T-helper 1 cell treated with Interleukin-12 subunit alpha and Interleukin-12 subunit beta and Interleukin-4 antibody, amounts not matched to agents 30 μg/mL and 1 μg/mL, for 36 hours (primary cell): ENCODE measurements at regions not wholly inside any gene's neighbourhood (a gene's known extent, or its start where the extent isn't known, plus 50 kb on each side); places are given as distances from the start of the nearest gene placed in this dataset.

Source experiments
- H3K27ac Mint-ChIP-seq: one replicate; pipeline ENCODE4 v1.8.0; 2021; ENCODE audit warnings: mild to moderate bottlenecking, mixed read lengths
- H3K27me3 Mint-ChIP-seq: one replicate; pipeline ENCODE4 v1.8.0; 2021; ENCODE audit warnings: low read depth, mixed read lengths
- H3K36me3 Mint-ChIP-seq: one replicate; pipeline ENCODE4 v1.8.0; 2021; ENCODE audit warnings: low read depth, mixed read lengths
- H3K4me1 Mint-ChIP-seq: one replicate; pipeline ENCODE4 v1.8.0; 2021; ENCODE audit warnings: low read depth, mixed read lengths
- H3K4me3 Mint-ChIP-seq: one replicate; pipeline ENCODE4 v1.8.0; 2021; ENCODE audit warnings: mild to moderate bottlenecking, moderate library complexity, mixed read lengths
- H3K9me3 Mint-ChIP-seq: one replicate; pipeline ENCODE4 v1.8.0; 2021; ENCODE audit warnings: mixed read lengths

DNA sequence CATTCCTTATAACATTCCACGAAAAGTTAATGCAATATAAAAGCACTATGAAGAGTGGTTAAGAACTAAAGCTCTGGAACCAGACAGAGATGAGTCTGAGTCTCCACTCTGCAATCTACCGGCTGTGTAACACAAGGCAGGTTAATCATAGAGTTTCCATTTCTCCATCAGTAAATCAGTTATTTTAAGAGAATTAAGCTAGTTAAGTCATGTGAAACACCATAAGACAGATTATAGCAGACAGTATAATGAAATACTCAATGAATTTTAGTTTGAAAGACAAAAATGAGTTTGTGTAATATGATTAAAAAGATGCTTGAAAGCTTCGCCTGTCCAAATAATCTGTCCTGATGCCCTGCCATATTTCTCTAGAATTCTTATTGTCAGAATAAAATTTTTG is 282.6 kb upstream of the ACTRT1 start:
- H3K27ac Mint-ChIP-seq, result no peak overlapping the region
- no peaks in the 10 kb centered on the region for H3K9me3 Mint-ChIP-seq
- no peak overlapping the region for H3K4me3 Mint-ChIP-seq
- H3K36me3 Mint-ChIP-seq, result no peaks in the 10 kb centered on the region
- H3K4me1 Mint-ChIP-seq, result no peaks in the 10 kb centered on the region
- H3K27me3 Mint-ChIP-seq, result no peaks in the 10 kb centered on the region

DNA sequence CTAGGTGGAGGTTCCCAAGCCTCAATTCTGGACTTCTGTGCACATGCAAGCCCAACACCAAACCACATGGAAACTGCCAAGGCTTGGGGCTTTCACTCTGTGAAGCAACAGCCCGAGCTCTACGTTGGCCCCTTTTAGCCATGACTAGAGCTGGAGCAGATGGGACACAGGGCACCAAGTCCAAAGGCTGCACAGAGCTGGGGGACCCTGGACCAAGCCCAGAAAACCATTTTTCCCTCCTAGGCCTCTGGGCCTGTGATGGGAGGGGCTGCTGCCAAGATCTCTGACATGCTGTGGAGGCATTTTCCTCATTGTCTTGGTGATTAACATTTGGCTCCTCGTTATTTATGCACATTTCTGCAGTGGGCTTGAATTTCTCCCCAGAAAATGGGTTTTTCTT is 258.7 kb upstream of the ACTRT1 start:
- H3K9me3 Mint-ChIP-seq, result no peaks in the 10 kb centered on the region
- H3K36me3 Mint-ChIP-seq, result no peaks in the 10 kb centered on the region
- no peak overlapping the region for H3K4me3 Mint-ChIP-seq
- no peaks in the 10 kb centered on the region for H3K4me1 Mint-ChIP-seq
- no peak overlapping the region for H3K27ac Mint-ChIP-seq
- no peaks in the 10 kb centered on the region for H3K27me3 Mint-ChIP-seq

DNA sequence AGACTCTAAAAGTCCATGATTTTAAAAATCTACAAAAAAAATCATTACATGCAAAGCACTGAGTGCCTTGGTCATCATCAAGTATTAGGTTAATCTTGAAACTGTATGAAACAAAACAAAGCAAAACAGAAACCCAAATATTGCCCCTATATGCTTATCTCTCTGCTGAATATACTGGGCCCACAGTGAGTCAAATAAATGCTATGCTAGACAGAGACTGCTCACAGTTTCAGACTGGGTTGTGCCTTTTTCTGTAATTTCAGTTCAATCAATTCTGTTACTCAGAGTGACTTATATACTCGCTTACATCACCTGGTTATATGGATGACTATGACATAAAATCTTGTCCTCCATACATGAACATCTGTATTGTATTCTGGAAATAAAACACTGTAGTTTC is 257.1 kb upstream of the ACTRT1 start:
- Mint-ChIP-seq H3K4me3 (no peak overlapping the region), H3K4me1 (no peaks in the 10 kb centered on the region), H3K36me3 (no peaks in the 10 kb centered on the region), H3K27me3 (no peaks in the 10 kb centered on the region), H3K27ac (no peak overlapping the region), H3K9me3 (no peaks in the 10 kb centered on the region)

DNA sequence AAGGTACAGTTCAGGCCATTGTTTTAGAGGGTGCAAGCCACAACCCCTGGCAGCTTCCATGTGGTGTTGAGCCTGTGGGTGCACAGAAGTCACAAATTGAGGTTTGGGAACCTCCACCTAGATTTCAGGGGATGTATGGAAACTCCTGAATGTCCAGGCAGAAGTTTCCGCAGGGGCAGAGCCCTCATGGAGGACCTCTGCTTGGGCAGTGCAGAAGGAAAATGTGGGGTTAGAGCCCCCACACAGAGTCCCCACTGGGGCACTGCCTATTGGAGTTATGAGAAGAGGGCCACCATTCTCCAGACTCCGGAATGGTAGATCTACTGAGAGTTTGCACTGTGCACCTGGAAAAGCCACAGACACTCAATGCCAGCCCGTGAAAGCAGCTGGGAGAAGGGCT is 242.0 kb upstream of the ACTRT1 start:
- H3K4me3 Mint-ChIP-seq, result no peak overlapping the region
- peaks cover 2% of the 10 kb centered on the region for H3K9me3 Mint-ChIP-seq
- no peaks in the 10 kb centered on the region for H3K27me3 Mint-ChIP-seq
- no peaks in the 10 kb centered on the region for H3K4me1 Mint-ChIP-seq
- no peaks in the 10 kb centered on the region for H3K36me3 Mint-ChIP-seq
- no peak overlapping the region for H3K27ac Mint-ChIP-seq

DNA sequence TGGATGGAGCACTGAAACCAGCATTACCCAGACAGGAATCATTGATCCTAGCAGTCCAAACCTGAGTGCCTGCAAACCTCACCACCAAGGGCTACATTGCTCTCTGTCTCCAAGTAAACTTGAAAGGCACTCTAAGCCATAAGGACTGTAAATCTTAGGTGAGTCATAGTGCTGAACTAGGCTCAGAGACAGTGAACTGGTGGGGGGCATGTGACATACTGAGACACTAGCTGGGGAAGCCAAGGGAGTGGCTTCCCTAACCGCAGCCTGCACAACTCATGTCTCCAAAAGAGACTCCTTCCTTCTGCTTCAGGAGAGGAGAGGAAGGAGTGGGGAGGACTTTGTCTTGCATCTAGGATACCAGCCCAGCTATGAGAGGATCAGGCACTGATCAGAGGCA is 235.5 kb upstream of the ACTRT1 start:
- Mint-ChIP-seq H3K36me3 (no peaks in the 10 kb centered on the region), H3K27ac (no peak overlapping the region), H3K9me3 (peaks cover 5% of the 10 kb centered on the region)

GRCh38 chrX:128250621-128251020 is 198.4 kb upstream of the ACTRT1 start:
- no peaks in the 10 kb centered on the region for H3K9me3 Mint-ChIP-seq
- H3K4me3 Mint-ChIP-seq, result no peak overlapping the region
- no peaks in the 10 kb centered on the region for H3K4me1 Mint-ChIP-seq
- no peak overlapping the region for H3K27ac Mint-ChIP-seq
- no peaks in the 10 kb centered on the region for H3K27me3 Mint-ChIP-seq
- H3K36me3 Mint-ChIP-seq, result no peaks in the 10 kb centered on the region

More for the DNA sequence above, 235.5 kb upstream of the ACTRT1 start:
- Mint-ChIP-seq H3K4me1 (no peaks in the 10 kb centered on the region), H3K4me3 (no peak overlapping the region), H3K27me3 (no peaks in the 10 kb centered on the region)

DNA sequence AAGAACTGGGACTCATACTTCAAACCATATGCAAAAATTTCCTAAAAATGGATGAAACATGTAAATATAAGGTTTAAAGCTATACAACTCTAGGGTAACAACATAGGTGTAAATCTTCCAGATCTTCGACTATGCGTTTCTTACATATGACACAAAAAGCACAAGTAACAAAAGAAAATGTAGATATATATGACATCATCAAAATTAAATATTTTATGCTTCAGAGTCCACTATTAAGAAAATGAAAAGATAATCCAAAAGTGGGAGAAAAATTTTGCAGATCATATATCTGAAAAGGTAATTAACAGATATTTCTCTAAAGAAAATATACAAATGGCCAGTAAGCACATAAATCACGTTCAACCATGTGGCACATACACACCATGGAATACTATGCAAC is 164.2 kb upstream of the ACTRT1 start:
- H3K4me1 Mint-ChIP-seq, result no peaks in the 10 kb centered on the region
- peaks cover 4% of the 10 kb centered on the region for H3K9me3 Mint-ChIP-seq

DNA sequence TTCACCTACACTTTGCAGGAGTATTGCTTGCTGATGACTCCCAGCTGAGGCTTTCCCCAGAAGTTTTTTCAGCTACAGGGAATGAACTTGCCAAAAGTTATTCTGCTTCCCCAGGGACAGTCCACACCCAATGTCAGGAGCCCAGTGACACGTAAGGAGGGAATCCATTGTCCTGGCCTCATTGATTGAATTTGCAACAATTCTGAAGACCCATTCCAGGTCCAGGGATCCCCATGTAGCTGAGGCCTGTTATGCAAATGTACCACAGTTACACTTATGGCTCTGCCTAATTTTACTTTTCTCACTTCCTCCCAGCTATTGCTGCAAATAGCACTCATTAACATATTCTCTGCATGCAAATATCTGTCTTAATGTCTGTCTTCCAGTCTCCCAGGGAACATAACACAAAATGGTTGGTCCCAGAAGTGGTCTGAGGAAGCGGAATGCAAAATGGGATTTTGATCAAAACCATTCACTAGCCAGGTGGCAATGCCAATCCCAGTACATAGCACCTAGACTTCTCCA is 113.7 kb upstream of the ACTRT1 start:
- Mint-ChIP-seq H3K27me3 (no peaks in the 10 kb centered on the region), H3K27ac (no peak overlapping the region), H3K4me3 (no peak overlapping the region)

More for the DNA sequence above, 164.2 kb upstream of the ACTRT1 start:
- Mint-ChIP-seq H3K27me3 (no peaks in the 10 kb centered on the region), H3K4me3 (no peak overlapping the region), H3K27ac (no peak overlapping the region), H3K36me3 (no peaks in the 10 kb centered on the region)

GRCh38 chrX:128156204-128156603 is 104.0 kb upstream of the ACTRT1 start:
- no peak overlapping the region for H3K27ac Mint-ChIP-seq
- no peak overlapping the region for H3K4me3 Mint-ChIP-seq
- H3K9me3 Mint-ChIP-seq, result peaks cover 11% of the 10 kb centered on the region
- no peaks in the 10 kb centered on the region for H3K4me1 Mint-ChIP-seq
- H3K27me3 Mint-ChIP-seq, result no peaks in the 10 kb centered on the region
- no peaks in the 10 kb centered on the region for H3K36me3 Mint-ChIP-seq

More for the DNA sequence above, 113.7 kb upstream of the ACTRT1 start:
- no peaks in the 10 kb centered on the region for H3K9me3 Mint-ChIP-seq
- no peaks in the 10 kb centered on the region for H3K36me3 Mint-ChIP-seq
- H3K4me1 Mint-ChIP-seq, result no peaks in the 10 kb centered on the region

- no peaks in the 10 kb centered on the region for H3K27me3 Mint-ChIP-seq
- H3K4me1 Mint-ChIP-seq, result no peaks in the 10 kb centered on the region
- no peak overlapping the region for H3K27ac Mint-ChIP-seq
- H3K4me3 Mint-ChIP-seq, result no peak overlapping the region
- H3K36me3 Mint-ChIP-seq, result no peaks in the 10 kb centered on the region
- H3K9me3 Mint-ChIP-seq, result no peaks in the 10 kb centered on the region
These were observed 90.5 kb upstream of the ACTRT1 start for GRCh38 chrX:128142745-128143144.

- H3K4me3 Mint-ChIP-seq, result no peak overlapping the region
- no peaks in the 10 kb centered on the region for H3K4me1 Mint-ChIP-seq
- no peaks in the 10 kb centered on the region for H3K36me3 Mint-ChIP-seq
- no peak overlapping the region for H3K27ac Mint-ChIP-seq
- no peaks in the 10 kb centered on the region for H3K9me3 Mint-ChIP-seq
- no peaks in the 10 kb centered on the region for H3K27me3 Mint-ChIP-seq
These were observed 54.4 kb upstream of the ACTRT1 start for GRCh38 chrX:128106630-128107029.

DNA sequence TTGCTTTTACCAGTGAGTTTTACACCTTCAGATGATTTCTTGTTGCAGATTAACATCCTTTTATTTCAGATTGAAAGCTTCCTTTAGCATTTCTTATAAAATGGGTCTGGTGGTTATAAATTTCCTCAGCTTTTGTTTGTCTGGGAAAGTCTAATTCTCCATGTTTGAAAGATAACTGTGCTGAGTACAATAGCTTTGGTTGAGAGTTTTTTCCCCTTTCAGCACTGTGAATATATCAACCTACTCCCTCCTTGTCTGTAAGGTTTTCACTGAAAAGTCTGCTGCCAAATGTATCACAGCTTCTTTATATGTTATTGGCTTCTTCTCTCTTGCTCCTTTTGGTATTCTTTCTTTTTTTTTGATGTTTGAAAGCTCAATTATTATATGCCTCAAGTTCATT is 53.5 kb upstream of the ACTRT1 start:
- Mint-ChIP-seq H3K9me3 (no peaks in the 10 kb centered on the region), H3K4me1 (no peaks in the 10 kb centered on the region), H3K27me3 (no peaks in the 10 kb centered on the region), H3K4me3 (no peak overlapping the region), H3K27ac (no peak overlapping the region), H3K36me3 (no peaks in the 10 kb centered on the region)
